ENCODE measurements at regions not wholly inside any gene's neighbourhood (a gene's known extent, or its start where the extent isn't known, plus 50 kb on each side); places are given as distances from the start of the nearest gene placed in this dataset.

GRCh38 chr10:71077143-71077581, 135.2 kb upstream of the UNC5B start:
- TF ChIP-seq CTCF (IDR thresholded peaks at IDR 0.05) = no peak
- TF ChIP-seq POLR2A (IDR thresholded peaks at IDR 0.05) = no peak
